Inferior parietal cortex (tissue), 1 donor: ENCODE measurements at regions not wholly inside any gene's neighbourhood (a gene's known extent, or its start where the extent isn't known, plus 50 kb on each side); places are given as distances from the start of the nearest gene placed in this dataset.

Experiments
- DNase-seq: peaks from one replicate; pipeline ENCODE4 v3.0.0-alpha.2; 2016; ENCODE audit errors: extremely low spot score

DNA sequence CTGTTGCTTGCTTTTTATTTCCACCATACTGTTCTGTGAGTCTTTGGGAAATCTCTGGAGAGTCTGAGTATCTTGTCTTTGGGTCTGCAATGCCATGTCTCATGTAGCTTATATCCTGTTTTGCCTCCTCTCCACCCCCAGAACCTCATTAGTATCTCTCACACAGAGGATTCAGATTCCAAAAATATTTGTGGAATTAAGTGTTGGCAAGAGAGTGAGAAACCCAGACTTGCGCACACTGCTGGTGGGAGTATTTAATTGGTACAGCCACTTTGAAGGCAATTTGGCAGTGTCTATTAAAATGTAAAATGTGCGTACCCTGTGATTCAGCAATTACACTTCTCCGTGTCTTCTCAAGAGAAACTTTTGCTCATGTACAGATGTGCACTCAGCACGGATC, 68.6 kb downstream of the ZNF621 start:
- DNase-seq = no peak

DNA sequence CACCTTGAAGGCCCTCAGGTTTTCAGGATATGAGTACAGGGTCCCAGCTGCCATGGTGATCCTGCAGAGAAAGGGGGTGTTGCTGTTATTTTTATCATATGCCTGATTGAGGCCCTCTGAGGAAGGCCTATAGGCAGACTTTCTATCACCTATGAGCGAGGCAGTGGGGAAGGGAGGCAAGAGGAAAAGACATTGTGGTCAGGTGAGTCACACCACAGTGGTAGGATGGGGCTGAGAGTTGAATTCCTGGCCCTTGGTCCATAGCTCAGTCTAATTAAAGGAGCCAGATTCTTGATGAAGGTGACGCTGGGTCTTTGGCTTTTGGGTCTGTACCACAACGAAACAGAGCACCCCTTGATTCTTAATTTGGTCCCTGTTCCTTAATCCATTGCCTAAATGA, 72.7 kb downstream of the ZNF621 start:
- DNase-seq = no peak

DNA sequence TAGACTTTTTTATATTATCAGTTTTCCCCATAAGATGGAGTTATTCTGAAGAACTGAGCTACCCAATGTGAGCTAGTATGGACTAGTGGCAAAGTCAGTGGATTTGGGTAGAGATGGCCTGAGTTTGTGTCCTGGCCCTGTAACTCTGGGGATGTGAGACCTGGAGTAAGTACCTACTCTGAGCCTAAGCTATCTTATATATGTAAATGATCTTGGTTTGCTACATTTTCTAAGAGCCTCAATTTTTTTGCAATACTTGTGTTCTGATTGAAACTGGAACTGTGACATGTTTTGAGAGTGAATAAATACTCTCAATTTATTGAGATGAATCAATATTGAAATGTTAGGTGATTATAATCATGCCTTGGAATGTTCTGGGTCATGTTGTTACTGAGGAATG, 73.6 kb downstream of the ZNF621 start:
- DNase-seq = no peak

DNA sequence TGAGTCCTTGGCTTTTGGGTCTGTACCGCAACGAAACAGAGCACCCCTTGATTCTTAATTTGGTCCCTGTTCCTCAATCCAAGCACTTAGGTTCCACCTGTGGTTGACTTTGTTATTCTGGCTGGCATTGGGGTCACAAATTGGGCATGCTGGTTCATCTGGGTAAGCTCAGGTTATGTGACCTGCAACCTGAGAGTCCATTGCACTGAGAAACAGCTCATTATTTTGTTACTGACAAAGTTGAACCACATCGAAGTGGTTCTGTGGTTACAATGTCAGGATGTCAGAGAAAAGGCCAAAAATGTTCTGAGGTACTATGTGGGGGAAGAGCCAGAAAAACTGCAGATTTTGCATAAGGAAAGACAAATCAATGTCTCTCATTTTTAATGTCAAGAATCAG, 74.2 kb downstream of the ZNF621 start:
- no peak for DNase-seq

DNA sequence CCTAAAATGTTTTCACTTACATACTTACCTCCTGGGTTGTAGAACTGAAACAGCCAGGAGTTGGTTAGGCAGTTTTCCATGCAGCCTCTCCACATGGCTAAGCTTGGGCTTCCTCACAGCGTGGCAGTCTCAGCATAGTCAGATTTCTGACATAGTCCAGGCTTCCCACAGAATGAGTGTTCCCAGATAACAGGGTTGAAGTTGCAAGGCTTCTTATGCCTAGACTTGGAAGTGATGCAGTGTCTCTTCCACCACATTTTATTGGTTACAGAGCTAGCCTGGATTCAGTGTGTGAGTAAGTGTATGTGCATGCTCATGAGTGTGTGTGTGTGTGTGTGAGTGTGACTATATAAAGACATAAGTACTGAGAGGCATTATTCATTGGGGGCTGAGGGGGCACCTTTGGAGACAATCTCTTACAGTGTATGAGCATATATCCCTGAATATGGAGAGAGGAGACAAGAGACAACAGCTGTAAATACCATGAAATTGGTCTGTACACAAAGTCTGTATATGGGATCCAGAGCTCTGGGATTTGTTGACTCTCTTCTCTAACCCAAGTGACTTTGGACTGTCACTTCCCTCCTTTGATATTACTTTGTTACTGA, 78.1 kb downstream of the ZNF621 start:
- no peak for DNase-seq

DNA sequence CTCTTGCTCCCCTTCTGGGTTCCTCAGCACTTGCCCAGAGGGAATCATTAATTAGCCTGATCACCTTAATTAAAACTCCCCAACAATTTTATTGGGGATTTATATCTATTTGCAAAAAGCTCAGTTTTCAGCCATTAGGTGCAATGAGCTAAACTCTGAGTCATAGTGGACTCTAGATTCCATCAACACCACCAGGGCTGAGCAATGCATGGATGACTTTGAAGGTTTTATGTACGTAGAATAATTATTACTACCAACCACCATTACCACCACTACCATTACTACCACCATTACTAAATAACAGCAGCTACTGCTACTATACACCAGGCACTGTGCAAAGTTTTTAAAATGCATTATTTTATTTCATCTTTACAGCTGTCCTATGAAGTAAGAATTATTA, 81.2 kb downstream of the ZNF621 start:
- no peak for DNase-seq

DNA sequence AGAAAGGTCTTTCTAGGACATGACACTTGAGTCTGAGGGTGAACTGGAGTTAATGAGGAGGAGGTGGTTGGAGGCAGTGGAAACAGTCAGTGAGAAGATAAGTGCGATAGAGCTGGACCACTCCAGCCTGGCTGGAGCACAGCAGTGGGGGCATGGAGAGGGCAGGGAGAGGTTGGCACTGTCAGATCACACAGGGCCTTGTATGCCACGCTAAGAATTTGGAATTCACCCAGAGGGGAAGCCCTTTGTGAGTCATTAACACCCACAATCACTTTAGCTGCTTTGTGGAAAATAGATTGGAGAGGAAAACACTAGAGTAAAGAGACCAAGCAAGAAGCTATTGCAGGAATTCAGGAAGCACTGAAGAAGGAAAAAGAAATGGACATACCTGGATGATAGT, 83.3 kb downstream of the ZNF621 start:
- no peak for DNase-seq

DNA sequence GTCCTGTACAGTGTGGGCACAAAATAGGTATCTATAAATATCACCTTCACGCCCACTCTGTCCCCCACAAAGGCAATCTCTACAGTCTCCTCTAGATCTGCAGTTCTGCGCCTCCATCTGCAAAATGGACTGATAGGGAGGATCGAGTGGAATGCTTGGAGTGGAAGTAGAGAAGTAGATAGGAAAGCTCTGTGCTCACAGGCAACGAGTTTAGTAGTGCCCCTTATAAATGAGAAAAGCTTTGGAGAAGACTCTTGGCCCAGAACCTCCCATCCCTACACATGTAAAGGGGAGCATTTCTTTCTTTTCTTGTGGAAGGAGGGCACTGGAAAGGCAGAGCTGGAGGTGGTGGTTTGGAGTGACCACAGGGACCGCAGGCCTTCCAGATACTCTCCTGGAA, 88.5 kb downstream of the ZNF621 start:
- peak; percentile 20 for DNase-seq

DNA sequence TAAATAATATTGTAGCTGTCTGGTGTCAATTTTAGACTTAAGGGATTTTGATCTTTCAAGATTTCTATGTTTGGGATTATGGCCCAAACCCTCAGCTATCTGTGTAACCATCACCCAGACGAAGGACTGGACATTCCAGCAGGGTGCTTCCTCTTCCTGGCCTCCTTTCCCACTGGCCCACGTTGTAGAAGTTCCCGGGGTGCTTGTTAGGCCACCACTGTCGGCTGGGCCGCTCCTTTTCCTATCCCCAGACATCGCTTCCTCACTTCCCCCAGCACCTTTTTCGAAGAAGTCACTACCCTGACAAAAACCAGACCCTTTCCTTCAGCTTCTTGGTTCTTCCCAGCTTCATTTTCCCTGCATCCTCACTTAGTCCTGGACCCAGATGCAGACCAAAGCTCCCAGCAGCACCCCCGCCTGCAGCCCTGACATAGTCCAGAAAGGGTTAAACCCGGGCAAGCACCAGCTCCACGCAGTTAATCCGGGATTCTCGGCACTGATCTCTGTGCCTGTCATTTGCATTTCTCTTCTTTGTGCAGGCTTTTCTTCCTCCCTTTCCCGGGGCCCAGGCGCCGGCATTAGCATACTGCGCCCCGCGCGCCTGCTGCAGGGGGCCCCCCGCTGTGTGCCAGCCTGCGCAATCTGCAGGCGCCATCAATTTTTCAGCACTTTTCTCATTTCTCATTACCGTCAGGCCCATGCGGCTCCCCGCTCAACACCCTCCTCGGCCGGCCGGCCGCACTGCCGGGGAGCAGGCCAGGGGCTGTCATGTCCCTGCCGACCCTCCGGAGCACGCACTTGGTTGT, 90.6 kb downstream of the ZNF621 start:
- no peak for DNase-seq

DNA sequence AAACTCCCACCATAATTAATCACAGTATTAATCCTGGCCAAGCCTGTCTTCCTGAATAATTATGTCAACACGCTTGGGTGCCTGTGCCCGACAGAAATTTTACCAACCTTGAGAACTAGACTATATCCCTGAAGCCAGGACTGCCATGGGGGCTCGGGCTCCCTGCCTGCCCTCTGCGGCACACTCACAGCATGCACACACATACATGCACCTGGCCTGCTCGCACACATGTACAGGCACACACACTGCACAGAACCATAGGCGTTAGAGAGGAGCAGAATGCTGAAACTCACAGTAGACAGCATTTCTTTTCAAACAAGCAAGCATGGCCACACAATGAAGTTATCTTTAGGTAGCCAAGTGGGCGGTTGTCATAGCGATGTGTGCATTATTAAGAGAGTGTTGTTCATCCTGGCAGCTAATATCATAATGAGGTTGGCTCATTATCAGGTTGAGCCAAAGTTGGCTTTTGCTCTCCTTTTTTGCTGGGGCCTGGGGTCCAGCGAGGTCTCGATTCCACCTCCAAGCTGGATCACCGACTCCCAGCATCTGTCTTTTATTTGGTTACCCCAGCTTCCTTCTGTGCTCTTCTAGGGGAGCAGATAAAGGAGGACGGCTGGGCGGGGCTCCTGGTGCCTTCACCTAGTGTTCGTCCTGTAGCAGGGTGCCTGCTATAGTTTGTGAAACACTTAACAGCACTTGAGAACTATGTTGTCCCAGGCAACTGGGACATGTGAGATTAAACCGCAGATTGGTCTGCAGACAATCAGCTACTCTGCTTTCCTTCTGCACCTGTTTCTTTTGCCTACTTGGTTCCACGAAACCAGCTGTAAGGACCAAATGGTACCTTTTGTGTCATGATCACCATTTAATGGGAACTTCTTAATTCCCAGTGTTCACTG, 91.4 kb downstream of the ZNF621 start:
- DNase-seq = no peak

DNA sequence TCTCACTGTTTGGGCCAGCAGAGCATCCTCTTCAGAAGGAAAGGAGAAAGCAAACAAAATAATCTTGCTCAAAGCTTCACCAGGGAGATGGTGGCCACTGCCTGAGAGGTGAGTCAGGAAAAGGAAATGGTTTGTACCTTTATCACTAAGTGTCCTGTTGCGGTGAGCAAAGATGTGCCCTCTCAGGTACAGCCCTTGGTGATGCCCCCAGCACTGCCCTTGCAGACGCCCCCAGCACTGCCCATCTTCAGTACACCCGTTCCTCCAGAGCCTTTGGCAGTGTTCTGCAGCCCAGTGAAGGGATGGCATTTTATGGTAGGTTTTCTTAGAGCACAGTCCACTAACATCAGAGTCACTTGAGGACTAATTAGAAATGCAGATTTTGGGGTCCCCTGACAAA, 92.3 kb downstream of the ZNF621 start:
- no peak for DNase-seq

DNA sequence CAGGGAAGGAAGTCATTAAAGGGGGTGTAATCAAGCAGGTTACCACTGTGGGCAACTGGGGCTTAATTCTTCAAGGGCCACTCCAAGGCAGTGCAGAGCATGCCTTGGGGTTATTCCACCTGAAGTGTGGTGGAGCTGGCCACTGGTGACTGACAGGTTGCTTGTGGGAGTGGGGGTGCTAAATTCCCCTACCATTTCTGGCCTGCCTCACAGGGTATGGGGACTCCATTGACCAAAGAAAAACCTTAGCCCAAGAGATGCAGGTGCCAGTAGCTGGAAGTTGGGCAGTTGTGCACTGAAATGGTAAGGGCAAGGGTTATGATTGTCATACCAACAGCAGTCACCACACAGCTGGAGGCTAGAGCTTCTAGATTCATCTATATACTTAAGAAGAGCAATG, 93.4 kb downstream of the ZNF621 start:
- DNase-seq = no peak

DNA sequence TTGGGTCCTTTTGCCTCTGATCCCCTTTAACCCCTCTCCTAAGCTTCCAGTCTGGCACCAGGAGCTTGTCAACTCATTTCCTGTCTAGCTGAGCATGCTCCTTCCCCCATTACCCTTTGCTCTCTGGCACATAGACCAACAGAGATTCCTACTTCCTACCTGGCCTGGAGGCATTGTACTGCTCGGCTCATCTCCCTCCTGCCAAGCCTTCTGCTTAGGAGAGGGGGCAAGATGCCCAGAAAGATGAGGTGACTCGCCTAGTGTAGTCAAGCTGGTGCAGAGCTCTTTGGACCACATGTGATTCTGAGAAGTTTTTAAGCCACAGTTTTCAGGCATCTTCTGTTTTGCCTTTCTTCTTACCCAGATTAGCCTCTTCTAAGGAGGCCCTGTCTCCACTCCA, 95.4 kb downstream of the ZNF621 start:
- DNase-seq = no peak

DNA sequence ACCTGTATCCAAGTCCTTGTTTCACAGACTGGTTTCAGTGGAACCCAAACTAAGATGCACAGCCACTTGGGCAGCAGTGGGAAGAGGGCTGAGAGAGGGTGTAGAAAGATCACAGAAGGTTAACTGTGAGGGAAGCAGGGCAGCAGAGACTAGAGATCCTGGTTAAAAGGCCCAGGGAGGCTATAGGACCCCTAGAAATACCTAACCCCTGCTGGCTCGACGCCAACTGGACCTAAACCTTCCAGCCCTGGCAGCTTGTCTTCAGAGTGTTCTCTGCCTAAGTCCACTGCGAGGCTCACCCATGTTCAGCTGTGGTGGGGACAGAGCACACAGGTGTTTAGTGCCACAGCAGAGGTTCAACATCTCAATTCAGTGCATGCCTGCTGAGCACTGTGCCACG, 96.5 kb downstream of the ZNF621 start:
- no peak for DNase-seq

DNA sequence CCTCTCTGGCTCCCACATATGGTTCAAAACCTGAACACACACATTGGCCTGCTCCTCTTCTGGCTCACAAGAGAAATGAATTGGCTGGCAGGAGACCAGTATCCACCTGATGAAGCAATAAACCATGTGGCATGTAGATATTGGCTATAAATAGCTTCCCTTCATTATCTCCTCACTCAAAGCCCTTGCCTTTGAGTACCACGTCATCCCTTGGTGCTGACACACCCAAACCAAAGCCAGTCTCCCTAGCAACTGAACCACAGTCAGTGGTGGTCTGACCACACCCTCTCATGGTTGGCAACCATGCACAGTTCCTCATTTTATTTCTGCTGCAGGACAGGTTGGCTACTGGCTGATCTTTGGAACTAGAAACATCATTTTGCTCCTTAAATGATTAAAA, 98.8 kb downstream of the ZNF621 start:
- DNase-seq = no peak

DNA sequence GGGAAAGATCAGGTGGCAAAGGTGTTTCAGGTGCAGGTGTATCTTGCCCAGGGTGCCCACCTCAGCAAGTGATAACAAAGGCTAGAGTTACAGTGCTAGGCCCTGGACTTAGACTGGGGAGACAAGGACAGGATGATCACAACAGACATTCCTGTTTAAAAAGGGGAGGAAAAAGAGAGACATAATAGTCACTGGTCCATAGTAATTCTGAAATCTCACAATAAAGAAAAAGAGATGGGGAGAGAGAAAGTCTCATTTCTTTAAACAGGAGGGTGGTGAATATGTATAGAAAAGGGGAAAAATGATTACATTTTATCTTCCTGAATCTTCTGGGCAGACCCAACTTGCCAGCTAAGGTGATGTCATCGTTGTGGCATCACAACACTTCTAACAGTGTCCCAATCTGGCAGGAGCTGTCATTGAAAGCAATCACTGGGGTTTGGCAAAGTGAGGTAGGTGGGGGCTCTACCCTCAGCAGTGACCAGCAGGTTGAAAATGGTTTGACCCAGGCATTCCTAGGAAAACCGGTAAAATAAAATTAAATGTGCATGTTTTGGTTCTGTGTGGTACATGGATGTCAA, 99.5 kb downstream of the ZNF621 start:
- no peak for DNase-seq

DNA sequence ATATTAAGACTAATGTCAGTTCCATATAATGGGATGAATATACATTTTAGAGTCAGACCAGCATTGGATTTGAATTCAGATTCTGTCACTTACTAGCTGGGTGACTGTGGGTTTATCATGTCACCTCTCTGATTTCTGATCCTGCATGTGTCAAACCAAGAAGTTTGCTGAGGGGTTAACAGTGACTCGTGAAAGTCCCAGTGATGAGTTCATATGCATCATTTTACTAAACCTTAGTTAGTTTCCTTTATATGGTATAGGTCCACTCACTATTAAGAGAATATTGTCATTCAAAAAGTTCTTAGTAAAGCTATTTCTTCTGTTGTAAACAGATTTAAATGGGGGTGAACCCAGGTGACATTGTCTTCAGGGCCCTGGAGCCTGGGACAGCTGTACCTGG, 102.3 kb downstream of the ZNF621 start:
- DNase-seq = no peak

DNA sequence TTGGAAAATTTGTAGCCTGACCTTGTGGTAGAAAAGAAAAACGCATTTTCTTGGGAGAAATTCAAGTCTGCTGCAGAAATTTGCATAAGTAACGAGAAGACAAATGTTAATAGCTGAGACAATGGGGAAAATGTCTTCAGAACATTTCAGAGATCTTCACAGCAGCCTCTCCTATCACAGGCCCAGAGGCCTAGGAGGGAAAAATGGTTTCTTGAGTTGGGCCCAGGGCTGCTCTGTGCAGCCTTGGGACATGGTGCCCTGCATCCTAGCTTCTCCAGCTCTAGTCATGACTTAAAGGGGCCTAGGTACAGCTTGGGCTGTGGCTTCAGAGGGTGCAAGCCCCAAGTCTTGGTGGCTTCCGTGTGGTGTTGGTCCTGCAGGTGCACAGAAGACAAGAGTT, 104.2 kb downstream of the ZNF621 start:
- no peak for DNase-seq

DNA sequence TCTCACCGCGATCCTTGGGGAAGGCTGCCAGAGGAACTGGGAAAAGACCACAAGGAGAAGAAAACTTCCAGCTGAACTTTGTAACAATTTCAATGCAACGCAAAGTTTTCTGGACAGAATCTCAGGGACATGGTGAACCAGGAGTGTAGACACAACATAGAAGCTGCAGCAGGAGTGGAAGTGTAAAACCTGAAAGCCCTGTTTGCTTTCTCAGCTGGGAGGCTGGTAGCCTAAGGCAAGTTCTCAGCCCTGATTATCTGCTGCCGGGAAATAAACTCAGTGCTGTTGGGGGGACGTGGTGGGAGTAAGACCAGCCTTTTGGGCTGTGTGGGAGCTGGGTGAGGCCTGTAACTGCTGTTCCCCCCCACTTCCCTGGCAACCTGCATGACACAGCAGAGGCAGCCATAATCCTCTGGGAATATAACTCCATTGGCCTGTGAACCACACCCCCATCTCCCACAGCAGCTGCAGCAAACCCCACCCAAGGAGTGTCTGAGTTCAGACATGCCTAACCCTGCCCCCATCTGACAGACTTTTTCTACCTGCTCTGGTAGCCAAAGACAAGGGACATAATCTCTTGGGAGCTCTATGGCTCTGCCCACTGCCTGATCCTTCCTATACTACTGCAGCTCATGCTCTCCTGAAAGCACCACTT, 106.7 kb downstream of the ZNF621 start:
- DNase-seq = no peak

DNA sequence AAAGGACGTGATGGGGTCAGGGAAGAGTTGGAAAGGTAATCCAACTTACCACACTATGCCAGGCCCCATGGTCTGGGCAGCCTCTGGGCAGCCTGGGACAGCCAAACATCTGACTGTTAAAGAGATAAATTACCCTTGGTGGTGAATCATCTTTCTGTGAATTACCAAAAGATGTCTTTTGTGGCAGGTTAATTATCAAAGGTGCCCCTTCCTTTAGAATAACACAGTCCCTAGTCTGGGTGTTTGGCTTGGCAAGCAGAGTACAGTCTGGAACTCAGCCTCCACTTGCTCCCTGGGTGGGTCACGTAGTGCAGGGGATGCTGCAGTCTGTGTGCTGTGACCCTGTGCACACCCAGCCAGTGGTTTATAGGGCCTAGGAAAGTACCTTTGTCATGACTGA, 113.1 kb downstream of the ZNF621 start:
- DNase-seq = no peak

DNA sequence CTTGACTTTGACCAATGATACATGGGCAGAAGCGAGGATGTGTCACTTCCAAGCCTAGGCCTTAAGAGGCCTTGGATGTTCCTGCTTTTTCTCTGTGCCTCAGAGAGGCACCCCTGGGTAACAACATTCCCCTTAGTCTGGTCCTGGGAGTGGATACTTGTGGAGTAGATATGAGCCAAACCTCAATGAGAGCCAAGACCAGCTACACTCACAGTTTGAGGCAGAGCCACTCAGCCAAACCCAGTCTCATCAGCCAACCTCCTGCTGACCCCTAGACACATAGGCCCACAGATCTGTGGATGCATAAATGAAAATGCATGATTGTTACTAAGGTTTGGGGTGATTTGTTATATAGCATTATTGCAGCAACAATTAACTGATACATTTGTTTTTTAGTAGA, 114.2 kb downstream of the ZNF621 start:
- DNase-seq = no peak

DNA sequence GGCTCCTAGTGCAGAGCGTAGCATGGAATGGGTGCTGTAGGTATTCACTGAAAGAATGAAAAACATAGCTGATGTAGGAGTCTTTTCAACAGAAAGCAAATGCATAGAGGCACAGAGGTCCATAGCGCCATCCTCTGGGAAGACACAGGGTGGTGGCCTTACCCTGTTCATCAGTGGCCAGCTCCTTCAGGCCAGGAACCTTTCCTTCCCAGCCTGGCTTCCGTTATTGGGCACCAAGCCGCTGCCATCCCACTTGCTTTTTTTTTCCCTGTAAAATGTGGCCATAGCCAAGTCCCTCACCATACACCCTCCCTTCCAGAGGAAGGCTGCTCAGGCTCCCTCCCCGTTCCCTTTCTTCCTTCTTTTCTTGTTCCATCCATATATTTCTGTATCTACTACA, 118.1 kb downstream of the ZNF621 start:
- DNase-seq = no peak
